ENCODE measurements at regions not wholly inside any gene's neighbourhood (a gene's known extent, or its start where the extent isn't known, plus 50 kb on each side); places are given as distances from the start of the nearest gene placed in this dataset.

GRCh38 chr20:55365745-55366144 is 639.6 kb downstream of the CBLN4 start:
- TF ChIP-seq, protein P1, sequence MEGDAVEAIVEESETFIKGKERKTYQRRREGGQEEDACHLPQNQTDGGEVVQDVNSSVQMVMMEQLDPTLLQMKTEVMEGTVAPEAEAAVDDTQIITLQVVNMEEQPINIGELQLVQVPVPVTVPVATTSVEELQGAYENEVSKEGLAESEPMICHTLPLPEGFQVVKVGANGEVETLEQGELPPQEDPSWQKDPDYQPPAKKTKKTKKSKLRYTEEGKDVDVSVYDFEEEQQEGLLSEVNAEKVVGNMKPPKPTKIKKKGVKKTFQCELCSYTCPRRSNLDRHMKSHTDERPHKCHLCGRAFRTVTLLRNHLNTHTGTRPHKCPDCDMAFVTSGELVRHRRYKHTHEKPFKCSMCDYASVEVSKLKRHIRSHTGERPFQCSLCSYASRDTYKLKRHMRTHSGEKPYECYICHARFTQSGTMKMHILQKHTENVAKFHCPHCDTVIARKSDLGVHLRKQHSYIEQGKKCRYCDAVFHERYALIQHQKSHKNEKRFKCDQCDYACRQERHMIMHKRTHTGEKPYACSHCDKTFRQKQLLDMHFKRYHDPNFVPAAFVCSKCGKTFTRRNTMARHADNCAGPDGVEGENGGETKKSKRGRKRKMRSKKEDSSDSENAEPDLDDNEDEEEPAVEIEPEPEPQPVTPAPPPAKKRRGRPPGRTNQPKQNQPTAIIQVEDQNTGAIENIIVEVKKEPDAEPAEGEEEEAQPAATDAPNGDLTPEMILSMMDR (IDR thresholded peaks at IDR 0.05): no peak
- TF ChIP-seq POLR2A (IDR thresholded peaks at IDR 0.05): no peak
- TF ChIP-seq EP300 (IDR thresholded peaks at IDR 0.05): no peak
